ENCODE measurements at regions not wholly inside any gene's neighbourhood (a gene's known extent, or its start where the extent isn't known, plus 50 kb on each side); places are given as distances from the start of the nearest gene placed in this dataset.

DNA sequence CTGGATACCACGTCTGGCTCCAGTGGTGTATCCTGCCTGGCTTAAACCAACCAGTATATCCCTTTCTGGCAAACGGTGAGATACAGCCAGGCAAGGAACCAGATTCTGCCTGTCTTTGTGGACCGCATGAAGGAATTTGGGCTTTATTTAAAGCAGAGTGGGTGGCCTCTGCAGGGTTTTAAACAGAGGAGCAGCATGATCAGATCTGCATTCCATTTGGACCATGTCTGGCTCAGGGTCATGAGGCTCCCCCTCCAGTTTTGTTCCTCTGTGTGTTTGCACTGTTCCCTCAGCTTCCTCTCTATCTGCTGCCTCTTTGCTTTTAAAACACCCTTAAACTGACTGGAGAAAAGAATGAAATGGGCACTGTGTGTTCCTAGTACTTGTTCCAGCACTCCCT, 195.0 kb downstream of the GIPC2 start:
- TF ChIP-seq ZNF274 (IDR thresholded peaks at IDR 0.05; ENCODE audit: low read depth, low read length) (no peak), SUZ12 (IDR thresholded peaks at IDR 0.05; ENCODE audit: extremely low read depth, insufficient read depth, insufficient read length) (no peak)
